HG03378 (cell line): ENCODE measurements at regions not wholly inside any gene's neighbourhood (a gene's known extent, or its start where the extent isn't known, plus 50 kb on each side); places are given as distances from the start of the nearest gene placed in this dataset.

Experiments used
- ATAC-seq: cut with Tn5 transposase; IDR thresholded peaks from one replicate; pipeline ENCODE4 v1.9.1; 2021; ENCODE audit warnings: mild to moderate bottlenecking, moderate library complexity; ENCODE audit not compliant: unreplicated experiment

- ATAC-seq = no peak
Measured at GRCh38 chr6:23339268-23339667, 769.9 kb downstream of the HDGFL1 start.

- no peak for ATAC-seq
Measured at GRCh38 chr6:23340271-23340670, 770.9 kb downstream of the HDGFL1 start.

- no peak for ATAC-seq
Measured at GRCh38 chr6:23343610-23344306, 774.4 kb downstream of the HDGFL1 start.

GRCh38 chr6:23348185-23348584, 777.8 kb upstream of the NRSN1 start:
- no peak for ATAC-seq

- no peak for ATAC-seq
Measured at GRCh38 chr6:23349521-23350147, 776.4 kb upstream of the NRSN1 start.

GRCh38 chr6:23350752-23351453, 775.1 kb upstream of the NRSN1 start:
- no peak for ATAC-seq

- ATAC-seq = no peak
Measured at GRCh38 chr6:23354004-23354403, 772.0 kb upstream of the NRSN1 start.

- no peak for ATAC-seq
Measured at GRCh38 chr6:23357185-23357766, 768.7 kb upstream of the NRSN1 start.

GRCh38 chr6:23365732-23366131, 760.3 kb upstream of the NRSN1 start:
- ATAC-seq = no peak

GRCh38 chr6:23367311-23367710, 758.7 kb upstream of the NRSN1 start:
- ATAC-seq = no peak

- ATAC-seq = no peak
Measured at GRCh38 chr6:23368557-23368956, 757.5 kb upstream of the NRSN1 start.

GRCh38 chr6:23370051-23370450, 756.0 kb upstream of the NRSN1 start:
- ATAC-seq = no peak

GRCh38 chr6:23371132-23371915, 754.7 kb upstream of the NRSN1 start:
- ATAC-seq = no peak

- ATAC-seq = no peak
Measured at GRCh38 chr6:23377830-23378229, 748.2 kb upstream of the NRSN1 start.

- ATAC-seq = no peak
Measured at GRCh38 chr6:23380465-23380864, 745.5 kb upstream of the NRSN1 start.

GRCh38 chr6:23388086-23388783, 737.8 kb upstream of the NRSN1 start:
- no peak for ATAC-seq

- ATAC-seq = no peak
Measured at GRCh38 chr6:23389386-23389785, 736.6 kb upstream of the NRSN1 start.

- ATAC-seq = no peak
Measured at GRCh38 chr6:23390221-23390620, 735.8 kb upstream of the NRSN1 start.

GRCh38 chr6:23394681-23395080, 731.3 kb upstream of the NRSN1 start:
- no peak for ATAC-seq

GRCh38 chr6:23395381-23395780, 730.6 kb upstream of the NRSN1 start:
- ATAC-seq = no peak
